IPS-20b (cell line): ENCODE measurements at regions not wholly inside any gene's neighbourhood (a gene's known extent, or its start where the extent isn't known, plus 50 kb on each side); places are given as distances from the start of the nearest gene placed in this dataset.
"Not testable (repeated sequence)": the region's sequence is repeated elsewhere in the genome, so short reads cannot be mapped to it uniquely, and the experiment has no call there.

Experiments used
- H3K27ac ChIP-seq: one replicate; pipeline ENCODE4 v1.5.1; 2013; ENCODE audit warnings: low read length
- H3K27me3 ChIP-seq: 2 replicates; pipeline ENCODE4 v1.6.1; 2013; ENCODE audit warnings: mild to moderate bottlenecking, low read length, inconsistent platforms; ENCODE audit not compliant: insufficient read depth
- H3K36me3 ChIP-seq: 2 replicates; pipeline ENCODE4 v1.6.1; 2013; ENCODE audit warnings: low read depth, mild to moderate bottlenecking, inconsistent platforms, low read length, moderate library complexity; ENCODE audit not compliant: insufficient read depth
- H3K4me1 ChIP-seq: 2 replicates; pipeline ENCODE4 v1.6.1; 2013; ENCODE audit warnings: mild to moderate bottlenecking, control low read depth, inconsistent platforms, low read length, moderate library complexity; ENCODE audit not compliant: insufficient read depth
- H3K4me3 ChIP-seq: 2 replicates; pipeline ENCODE4 v1.5.1; 2013; ENCODE audit warnings: mild to moderate bottlenecking, low read length, inconsistent platforms
- H3K9ac ChIP-seq: 2 replicates; pipeline ENCODE4 v1.6.1; 2013; ENCODE audit warnings: low read depth, mild to moderate bottlenecking, inconsistent platforms, low read length, moderate library complexity
- H3K9me3 ChIP-seq: 2 replicates; pipeline ENCODE4 v1.6.1; 2013; ENCODE audit warnings: mild to moderate bottlenecking, low read depth, low read length, inconsistent platforms; ENCODE audit not compliant: insufficient read depth

DNA sequence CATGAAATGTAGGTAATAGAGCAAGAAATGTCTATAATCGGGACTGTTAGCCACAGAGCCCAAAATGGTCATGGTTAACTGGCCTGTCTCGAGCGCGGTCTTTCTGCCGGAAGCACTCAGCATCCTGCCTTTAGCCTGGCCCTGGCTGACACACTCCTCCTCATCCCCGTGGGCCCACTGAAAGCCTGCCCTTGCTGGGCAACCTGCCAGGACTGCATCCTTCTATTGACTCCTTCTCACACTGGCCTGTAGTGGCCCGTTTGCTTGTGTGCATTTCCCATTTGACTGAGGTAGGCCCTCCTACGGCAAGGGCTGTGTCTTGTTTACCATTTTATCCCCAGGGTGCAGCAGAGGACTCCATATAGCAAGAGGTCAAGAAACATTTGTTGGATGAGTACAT is 215.7 kb downstream of the ATPSCKMT start:
- Histone ChIP-seq H3K27ac (no peak overlapping the region), H3K36me3 (no peaks in the 10 kb centered on the region), H3K4me3 (no peak overlapping the region), H3K9me3 (no peaks in the 10 kb centered on the region), H3K9ac (no peak overlapping the region), H3K4me1 (no peaks in the 10 kb centered on the region), H3K27me3 (no peaks in the 10 kb centered on the region)

GRCh38 chr5:10031817-10032216 is 217.9 kb downstream of the ATPSCKMT start:
- Histone ChIP-seq H3K27ac (no peak overlapping the region), H3K27me3 (no peaks in the 10 kb centered on the region), H3K4me3 (no peak overlapping the region)

DNA sequence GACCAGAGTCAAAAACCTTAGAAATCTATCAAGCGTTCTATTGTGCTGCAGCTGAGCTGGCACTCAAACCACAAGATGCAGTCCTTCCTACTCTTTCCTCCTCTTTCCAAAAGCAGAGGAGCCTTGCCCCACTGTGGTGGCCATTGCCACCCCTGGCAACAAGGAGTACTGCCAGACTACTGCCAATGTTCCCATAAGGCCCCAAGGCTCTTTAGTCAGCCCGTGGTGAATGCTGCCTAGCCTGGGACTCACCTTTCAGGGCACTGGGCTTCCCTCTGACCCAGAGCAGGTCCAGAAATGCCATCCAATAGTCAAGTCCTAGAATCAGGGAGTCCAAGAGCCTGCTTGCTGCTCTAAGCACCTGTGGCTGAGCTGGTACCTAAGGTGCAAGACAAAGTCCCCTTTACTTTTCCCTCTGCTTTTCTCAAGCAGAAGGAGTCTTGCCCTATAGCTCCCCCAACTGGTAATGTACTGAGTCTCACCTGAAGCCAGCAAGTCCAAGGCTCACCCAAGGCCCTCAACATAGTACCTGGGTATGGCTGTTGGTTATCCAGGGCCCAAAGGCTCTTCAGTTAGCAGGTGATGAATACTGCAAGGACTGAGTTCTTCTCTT is 219.4 kb downstream of the ATPSCKMT start:
- Histone ChIP-seq H3K27me3 (no peaks in the 10 kb centered on the region), H3K9ac (no peak overlapping the region), H3K27ac (no peak overlapping the region), H3K9me3 (peaks cover 7% of the 10 kb centered on the region), H3K4me1 (no peaks in the 10 kb centered on the region), H3K36me3 (no peaks in the 10 kb centered on the region), H3K4me3 (no peak overlapping the region)

More at GRCh38 chr5:10031817-10032216, 217.9 kb downstream of the ATPSCKMT start:
- H3K9ac ChIP-seq = no peak overlapping the region
- H3K36me3 ChIP-seq = no peaks in the 10 kb centered on the region
- H3K9me3 ChIP-seq = 0 out of 2 replicates have a peak, but pooled peaks cover 2% of the 10 kb centered on the region
- no peaks in the 10 kb centered on the region for H3K4me1 ChIP-seq

DNA sequence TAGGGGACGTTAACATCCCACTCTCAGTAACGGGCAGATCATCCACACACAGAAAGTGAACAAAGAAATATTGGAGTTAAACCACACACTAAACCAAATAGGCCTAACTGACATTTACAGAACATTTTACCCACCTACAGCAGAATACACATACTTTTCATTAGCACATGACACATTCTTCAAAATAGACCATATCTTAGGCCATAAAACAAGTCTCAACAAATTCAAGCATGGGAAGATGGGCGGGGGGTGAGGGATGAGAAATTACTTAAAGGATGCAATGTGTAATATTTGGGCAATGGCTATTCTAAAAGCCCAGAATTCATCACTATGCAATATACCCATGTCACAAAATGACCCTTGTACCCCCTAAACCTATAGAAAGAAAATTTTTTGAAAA is 226.2 kb downstream of the ATPSCKMT start:
- Histone ChIP-seq H3K9me3 (peaks cover 7% of the 10 kb centered on the region), H3K36me3 (no peaks in the 10 kb centered on the region), H3K9ac (no peak overlapping the region), H3K4me3 (no peak overlapping the region), H3K27ac (no peak overlapping the region), H3K4me1 (no peaks in the 10 kb centered on the region), H3K27me3 (no peaks in the 10 kb centered on the region)

- Histone ChIP-seq H3K27me3 (no peaks in the 10 kb centered on the region), H3K4me3 (no peak overlapping the region), H3K4me1 (no peaks in the 10 kb centered on the region), H3K9ac (no peak overlapping the region), H3K36me3 (no peaks in the 10 kb centered on the region), H3K27ac (no peak overlapping the region), H3K9me3 (no peaks in the 10 kb centered on the region; the same call in 1 of the 2 replicates)
Observed at GRCh38 chr5:10021248-10021647, 228.4 kb downstream of the ATPSCKMT start.

GRCh38 chr5:10019236-10019635 is 230.5 kb downstream of the ATPSCKMT start:
- Histone ChIP-seq H3K27ac (no peak overlapping the region), H3K9ac (no peak overlapping the region), H3K36me3 (no peaks in the 10 kb centered on the region), H3K9me3 (no peaks in the 10 kb centered on the region), H3K4me3 (no peak overlapping the region), H3K4me1 (no peaks in the 10 kb centered on the region), H3K27me3 (no peaks in the 10 kb centered on the region)

GRCh38 chr5:10018201-10019069 is 231.3 kb downstream of the ATPSCKMT start:
- H3K27ac ChIP-seq = no peak overlapping the region

DNA sequence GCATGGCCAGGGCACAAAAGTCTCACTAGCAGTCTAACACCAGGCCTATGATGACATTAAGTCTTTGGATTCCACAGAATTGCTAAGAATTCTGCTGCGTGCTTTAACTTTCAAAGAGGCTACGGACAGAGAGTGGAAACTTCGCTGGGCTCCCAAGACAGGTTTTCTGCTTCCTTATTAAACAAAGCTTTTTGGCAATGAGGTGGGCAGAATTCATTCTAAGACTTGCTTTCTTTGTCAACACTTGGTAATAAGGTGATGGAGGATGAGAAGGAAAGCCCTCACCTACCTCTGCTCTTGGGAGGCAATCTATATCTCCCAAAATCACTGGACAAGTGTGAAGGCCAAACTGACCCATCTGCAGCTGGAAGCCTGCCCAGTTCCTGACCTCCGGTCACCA is 231.9 kb downstream of the ATPSCKMT start:
- Histone ChIP-seq H3K36me3 (no peaks in the 10 kb centered on the region), H3K27me3 (no peaks in the 10 kb centered on the region), H3K9ac (no peak overlapping the region), H3K4me3 (no peak overlapping the region), H3K27ac (no peak overlapping the region), H3K4me1 (no peaks in the 10 kb centered on the region), H3K9me3 (no peaks in the 10 kb centered on the region)

More at GRCh38 chr5:10018201-10019069, 231.3 kb downstream of the ATPSCKMT start:
- Histone ChIP-seq H3K4me3 (no peak overlapping the region), H3K4me1 (no peaks in the 10 kb centered on the region), H3K27me3 (no peaks in the 10 kb centered on the region), H3K36me3 (no peaks in the 10 kb centered on the region), H3K9me3 (no peaks in the 10 kb centered on the region), H3K9ac (no peak overlapping the region)

DNA sequence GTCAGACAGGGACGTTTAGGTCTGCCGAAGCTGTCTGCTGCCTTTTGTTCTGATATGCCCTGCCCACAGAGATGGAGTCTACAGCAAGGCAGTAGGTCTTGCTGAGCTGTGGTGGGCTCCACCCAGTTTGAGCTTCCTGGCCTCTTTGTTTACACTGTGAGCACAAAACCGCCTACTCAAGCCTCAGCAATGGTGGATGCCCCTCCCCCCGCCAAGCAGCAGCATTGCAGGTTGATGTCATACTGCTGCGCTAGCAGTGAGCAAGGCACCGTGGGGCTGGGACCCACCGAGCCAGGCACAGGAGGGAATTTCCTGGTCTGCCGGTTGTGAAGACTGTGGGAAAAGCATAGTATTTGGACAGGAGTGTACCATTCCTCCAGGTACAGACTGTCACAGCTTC is 233.1 kb downstream of the ATPSCKMT start:
- H3K4me1 ChIP-seq, H3K27me3 ChIP-seq, H3K4me3 ChIP-seq, H3K9me3 ChIP-seq, H3K36me3 ChIP-seq, H3K27ac ChIP-seq, H3K9ac ChIP-seq: not testable (repeated sequence)

DNA sequence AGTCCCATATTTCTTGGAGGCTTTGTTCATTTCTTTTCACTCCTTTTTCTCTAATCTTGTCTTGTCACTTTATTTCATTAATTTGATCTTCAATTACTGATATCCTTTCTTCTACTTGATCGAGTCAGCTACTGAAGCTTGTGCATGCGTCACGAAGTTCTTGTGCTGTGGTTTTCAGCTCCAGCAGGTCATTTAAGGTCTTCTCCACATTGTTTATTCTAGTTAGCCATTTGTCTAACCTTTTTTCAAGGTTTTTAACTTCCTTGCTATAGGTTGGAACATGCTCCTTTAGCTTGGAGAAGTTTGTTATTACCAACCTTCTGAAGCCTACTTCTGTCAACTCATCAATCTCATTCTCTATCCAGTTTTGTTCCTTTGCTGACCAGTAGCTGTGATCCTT is 234.0 kb downstream of the ATPSCKMT start:
- not testable (repeated sequence) for H3K27ac ChIP-seq, H3K9ac ChIP-seq, H3K27me3 ChIP-seq, H3K4me3 ChIP-seq, H3K4me1 ChIP-seq, H3K36me3 ChIP-seq, H3K9me3 ChIP-seq

GRCh38 chr5:10009802-10010201 is 239.9 kb downstream of the ATPSCKMT start:
- no peaks in the 10 kb centered on the region for H3K4me1 ChIP-seq
- H3K9ac ChIP-seq = no peak overlapping the region
- H3K27me3 ChIP-seq = no peaks in the 10 kb centered on the region
- H3K9me3 ChIP-seq = no peaks in the 10 kb centered on the region
- no peaks in the 10 kb centered on the region for H3K36me3 ChIP-seq
- no peak overlapping the region for H3K4me3 ChIP-seq
- no peak overlapping the region for H3K27ac ChIP-seq

DNA sequence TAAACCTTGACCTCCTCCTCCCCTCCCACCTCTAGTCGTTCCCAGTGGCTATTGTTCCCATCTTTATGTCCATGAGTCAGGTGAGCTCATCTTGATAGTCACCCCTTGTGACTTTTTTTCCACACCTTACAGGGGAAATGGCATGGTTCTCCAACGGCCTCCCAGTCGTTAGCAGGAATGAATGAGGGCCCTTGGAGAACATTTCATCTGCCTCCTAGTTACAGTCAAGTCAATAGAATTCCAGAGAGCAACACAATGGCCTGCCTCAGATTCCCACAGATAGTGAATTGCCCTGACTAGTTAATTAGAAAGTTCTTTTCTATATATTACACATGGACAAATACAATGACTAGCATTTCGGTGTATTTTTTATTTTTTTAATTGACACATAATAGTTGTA is 262.6 kb downstream of the ATPSCKMT start:
- Histone ChIP-seq H3K36me3 (no peaks in the 10 kb centered on the region), H3K27me3 (no peaks in the 10 kb centered on the region), H3K9me3 (peaks cover 22% of the 10 kb centered on the region), H3K9ac (no peak overlapping the region), H3K4me3 (no peak overlapping the region), H3K27ac (no peak overlapping the region), H3K4me1 (no peaks in the 10 kb centered on the region)
